Suprapubic skin (tissue), 4 donors: ENCODE measurements at regions not wholly inside any gene's neighbourhood (a gene's known extent, or its start where the extent isn't known, plus 50 kb on each side); places are given as distances from the start of the nearest gene placed in this dataset.

Source experiments
- CTCF ChIP-seq, 2 donors: fragments of 200-600 bp in 1 of 2; fragments of 450-650 bp in 1 of 2; sonication (generic) in 1 of 2; IDR thresholded peaks; one replicate each; pipeline ENCODE4 v1.5.1; 2016 to 2019; ENCODE audit warnings: antibody characterized with exemption in 2 of 2, mild to moderate bottlenecking in 1 of 2, moderate library complexity in 1 of 2
- EP300 ChIP-seq: sonication (generic); formaldehyde crosslinking; IDR thresholded peaks from one replicate; pipeline ENCODE4 v1.6.1; 2017; ENCODE audit warnings: antibody characterized with exemption
- POLR2A ChIP-seq, 2 donors: fragments of 450-650 bp; IDR thresholded peaks; one replicate each; pipeline ENCODE4 v1.6.1; 2017; ENCODE audit warnings: antibody characterized with exemption in 2 of 2, mild to moderate bottlenecking in 2 of 2, moderate library complexity in 2 of 2
- POLR2AphosphoS5 ChIP-seq, 3 donors: sonication (generic); formaldehyde crosslinking; IDR thresholded peaks; one replicate each; pipeline ENCODE4 v1.6.1; 2017; ENCODE audit warnings: antibody characterized with exemption in 3 of 3

GRCh38 chr1:104630567-104631149, 881.0 kb downstream of the AMY1C start:
- TF ChIP-seq EP300 (no peak), POLR2AphosphoS5 (IDR thresholded peaks at IDR 0.05) (no peak), POLR2A (IDR thresholded peaks at IDR 0.05) (no peak), CTCF (IDR thresholded peaks at IDR 0.05) (no peak)
